ENCODE measurements at regions not wholly inside any gene's neighbourhood (a gene's known extent, or its start where the extent isn't known, plus 50 kb on each side); places are given as distances from the start of the nearest gene placed in this dataset.

GRCh38 chr9:73892335-73892734 is 604.8 kb upstream of the RORB start:
- H3K4me3 Mint-ChIP-seq: no peak overlapping the region
- H3K27me3 Mint-ChIP-seq: no peaks in the 10 kb centered on the region
- no peak overlapping the region for H3K27ac Mint-ChIP-seq
- Histone ChIP-seq H3K4me1 (ENCODE audit: insufficient read depth, low read length) (no peaks in the 10 kb centered on the region), H3K27ac (ENCODE audit: low read depth in 1 of 2, low read length in 2 of 2) (no peak overlapping the region), H3K36me3 (ENCODE audit: insufficient read depth, low read length) (no peaks in the 10 kb centered on the region), H3K27me3 (ENCODE audit: control insufficient read depth in 1 of 2, insufficient read depth in 2 of 2, low read length in 2 of 2) (no peaks in the 10 kb centered on the region), H3K9me3 (ENCODE audit: control insufficient read depth in 1 of 2, insufficient read depth in 1 of 2, low read length in 2 of 2) (no peaks in the 10 kb centered on the region), H3K4me3 (ENCODE audit: low read length) (no peak overlapping the region)
- H3K9me3 Mint-ChIP-seq: no peaks in the 10 kb centered on the region
- no peaks in the 10 kb centered on the region for H3K4me1 Mint-ChIP-seq (ENCODE audit: low read depth)
- ChIA-PET CTCF (no interaction called here), POLR2A (no interaction called here)
- DNase-seq: no peak
- intact Hi-C loops (cut with DNase I, micrococcal nuclease): no loop called here
- no peak for ATAC-seq (ENCODE audit: poor library complexity)
- no peak for TF ChIP-seq CTCF (IDR thresholded peaks at IDR 0.05)
- H3K36me3 Mint-ChIP-seq (ENCODE audit: low read depth): no peaks in the 10 kb centered on the region

- H3K27me3 Mint-ChIP-seq: no peaks in the 10 kb centered on the region
- H3K4me1 ChIP-seq (ENCODE audit: insufficient read depth, low read length): no peaks in the 10 kb centered on the region
- no peaks in the 10 kb centered on the region for H3K27me3 ChIP-seq (ENCODE audit: control insufficient read depth in 1 of 2, insufficient read depth in 2 of 2, low read length in 2 of 2)
- no peak overlapping the region for H3K27ac ChIP-seq (ENCODE audit: low read depth in 1 of 2, low read length in 2 of 2)
- no peak for TF ChIP-seq CTCF (IDR thresholded peaks at IDR 0.05)
- ATAC-seq (ENCODE audit: poor library complexity) (no peak), DNase-seq (no peak)
- no peak overlapping the region for H3K27ac Mint-ChIP-seq
- intact Hi-C loops (cut with DNase I, micrococcal nuclease): no loop called here
- no peak overlapping the region for H3K4me3 Mint-ChIP-seq
- H3K9me3 Mint-ChIP-seq: no peaks in the 10 kb centered on the region
- no peaks in the 10 kb centered on the region for H3K4me1 Mint-ChIP-seq (ENCODE audit: low read depth)
- no peaks in the 10 kb centered on the region for H3K36me3 ChIP-seq (ENCODE audit: insufficient read depth, low read length)
- ChIA-PET CTCF (no interaction called here), POLR2A (no interaction called here)
- no peaks in the 10 kb centered on the region for H3K9me3 ChIP-seq (ENCODE audit: control insufficient read depth in 1 of 2, insufficient read depth in 1 of 2, low read length in 2 of 2)
- no peak overlapping the region for H3K4me3 ChIP-seq (ENCODE audit: low read length)
- no peaks in the 10 kb centered on the region for H3K36me3 Mint-ChIP-seq (ENCODE audit: low read depth)
Observed at GRCh38 chr9:73893230-73893629, 603.9 kb upstream of the RORB start.

- H3K36me3 ChIP-seq (ENCODE audit: insufficient read depth, low read length): no peaks in the 10 kb centered on the region
- no peak for DNase-seq
Observed at GRCh38 chr9:73896061-73896460, 601.1 kb upstream of the RORB start.

More at GRCh38 chr9:73896061-73896460, 601.1 kb upstream of the RORB start:
- Histone ChIP-seq H3K27ac (ENCODE audit: low read depth in 1 of 2, low read length in 2 of 2) (no peak overlapping the region), H3K4me1 (ENCODE audit: insufficient read depth, low read length) (no peaks in the 10 kb centered on the region), H3K9me3 (ENCODE audit: control insufficient read depth in 1 of 2, insufficient read depth in 1 of 2, low read length in 2 of 2) (no peaks in the 10 kb centered on the region), H3K4me3 (ENCODE audit: low read length) (no peak overlapping the region), H3K27me3 (ENCODE audit: control insufficient read depth in 1 of 2, insufficient read depth in 2 of 2, low read length in 2 of 2) (no peaks in the 10 kb centered on the region)
- no peaks in the 10 kb centered on the region for H3K27me3 Mint-ChIP-seq
- H3K27ac Mint-ChIP-seq: no peak overlapping the region
- H3K36me3 Mint-ChIP-seq (ENCODE audit: low read depth): no peaks in the 10 kb centered on the region
- H3K4me3 Mint-ChIP-seq: no peak overlapping the region
- ATAC-seq (ENCODE audit: poor library complexity): no peak
- CTCF ChIA-PET: no interaction called here
- POLR2A ChIA-PET: no interaction called here
- H3K9me3 Mint-ChIP-seq: peaks cover 3% of the 10 kb centered on the region
- H3K4me1 Mint-ChIP-seq (ENCODE audit: low read depth): no peaks in the 10 kb centered on the region
- no peak for TF ChIP-seq CTCF (IDR thresholded peaks at IDR 0.05)
- intact Hi-C loops (cut with DNase I, micrococcal nuclease): no loop called here

All from CD4-positive, alpha-beta T cell (primary cell).